ENCODE measurements at regions not wholly inside any gene's neighbourhood (a gene's known extent, or its start where the extent isn't known, plus 50 kb on each side); places are given as distances from the start of the nearest gene placed in this dataset.

DNA sequence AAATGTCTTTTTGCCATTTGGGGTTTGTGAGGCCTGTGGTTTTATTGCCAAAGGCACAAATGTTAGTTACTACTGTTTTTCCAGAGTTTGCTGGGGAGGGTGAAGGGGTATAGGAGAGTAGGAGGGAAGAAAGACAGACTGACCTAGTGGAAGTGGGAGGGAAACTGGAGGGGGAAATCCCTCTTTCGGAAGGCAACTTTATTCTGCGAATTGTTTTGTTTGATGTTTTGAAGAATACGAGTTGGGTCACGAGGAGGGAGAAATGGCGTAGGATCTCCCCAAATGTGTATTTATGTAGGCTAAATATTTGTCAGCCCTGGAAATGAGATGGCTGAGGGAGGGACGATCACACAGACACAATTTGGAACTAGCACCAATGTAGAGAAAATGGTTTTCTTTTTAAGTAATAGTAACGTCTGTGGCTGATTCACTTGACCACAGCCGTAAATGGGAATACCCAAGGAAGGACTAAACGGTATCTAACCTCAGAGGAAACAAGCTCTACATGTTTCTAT is 172.3 kb downstream of the ICOS start:
- DNase-seq (ENCODE audit: low read depth): no peak

DNA sequence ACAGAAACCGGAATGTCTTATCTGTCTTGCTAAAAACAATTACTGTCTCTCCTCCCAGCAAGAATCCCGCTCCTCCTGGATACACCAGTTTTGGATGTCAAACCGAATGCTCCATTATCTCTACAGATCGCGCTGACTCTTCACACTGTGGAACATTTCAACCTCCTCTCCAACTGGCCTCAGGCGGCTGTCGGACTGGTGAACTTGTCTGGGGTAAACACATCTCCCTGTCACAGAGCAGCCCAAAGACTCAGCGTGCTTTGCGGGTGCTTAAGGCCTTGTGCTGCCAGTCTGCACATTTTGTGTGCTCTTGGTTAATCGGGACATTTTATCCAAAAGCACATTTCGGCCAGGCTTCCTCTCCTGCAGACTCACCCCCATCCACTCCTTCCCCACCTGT is 173.1 kb downstream of the ICOS start:
- no peak for DNase-seq (ENCODE audit: low read depth)

DNA sequence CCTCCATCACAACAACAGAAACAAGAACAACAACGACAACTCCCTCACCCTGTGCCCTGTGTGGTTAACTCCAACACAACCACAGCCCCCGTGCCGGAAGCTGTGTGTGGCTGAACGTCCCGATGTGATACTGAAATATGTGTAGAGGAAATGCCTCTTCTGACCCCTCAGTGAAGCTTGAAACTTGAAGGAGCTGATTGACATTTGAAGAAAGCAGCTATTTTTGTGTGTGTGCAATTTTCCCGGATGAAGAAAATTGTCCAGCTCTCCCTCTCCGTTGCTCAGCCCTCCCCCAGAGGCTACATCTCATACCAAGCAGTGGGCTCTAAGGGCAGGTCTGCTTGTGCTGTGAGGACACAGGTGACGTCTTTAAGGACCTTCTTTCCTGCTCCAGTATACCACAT is 173.8 kb downstream of the ICOS start:
- peak; percentile 50 for DNase-seq (ENCODE audit: low read depth)

DNA sequence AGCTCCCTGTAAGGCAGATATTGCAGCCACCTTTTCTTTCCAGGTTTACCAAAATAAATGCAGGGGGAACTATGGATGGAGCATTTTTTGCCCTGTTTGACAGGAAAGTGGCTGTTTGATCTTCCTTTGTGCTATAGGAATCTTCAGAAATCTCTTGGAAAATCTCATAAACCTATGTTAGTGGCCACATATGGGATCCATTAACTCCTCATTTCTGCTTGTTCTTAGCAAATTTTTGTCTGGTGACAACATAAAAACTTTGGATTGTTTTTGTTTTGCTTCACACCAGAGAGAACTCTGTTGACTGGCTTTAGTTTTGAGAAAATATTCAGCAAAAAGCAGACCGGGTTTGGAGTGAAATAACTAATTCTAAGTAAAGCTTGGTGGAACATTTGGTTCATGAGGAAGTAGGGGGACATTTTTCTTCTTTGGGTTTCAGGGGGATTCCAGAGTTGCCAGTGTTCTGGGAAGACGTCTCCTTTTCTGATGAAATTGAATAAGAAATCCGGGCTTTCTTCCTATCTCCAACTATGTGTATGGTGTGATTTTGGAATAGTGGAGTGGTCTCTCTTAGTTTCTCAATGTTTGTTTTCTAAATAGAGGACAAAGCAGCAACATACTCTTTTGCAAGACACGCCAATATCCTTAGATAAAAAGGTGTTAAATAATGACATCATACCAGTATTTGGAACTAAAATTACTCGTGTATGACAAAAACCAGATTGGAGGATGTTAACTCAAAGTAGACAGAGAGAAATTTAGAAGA is 174.4 kb downstream of the ICOS start:
- DNase-seq (ENCODE audit: low read depth): no peak

DNA sequence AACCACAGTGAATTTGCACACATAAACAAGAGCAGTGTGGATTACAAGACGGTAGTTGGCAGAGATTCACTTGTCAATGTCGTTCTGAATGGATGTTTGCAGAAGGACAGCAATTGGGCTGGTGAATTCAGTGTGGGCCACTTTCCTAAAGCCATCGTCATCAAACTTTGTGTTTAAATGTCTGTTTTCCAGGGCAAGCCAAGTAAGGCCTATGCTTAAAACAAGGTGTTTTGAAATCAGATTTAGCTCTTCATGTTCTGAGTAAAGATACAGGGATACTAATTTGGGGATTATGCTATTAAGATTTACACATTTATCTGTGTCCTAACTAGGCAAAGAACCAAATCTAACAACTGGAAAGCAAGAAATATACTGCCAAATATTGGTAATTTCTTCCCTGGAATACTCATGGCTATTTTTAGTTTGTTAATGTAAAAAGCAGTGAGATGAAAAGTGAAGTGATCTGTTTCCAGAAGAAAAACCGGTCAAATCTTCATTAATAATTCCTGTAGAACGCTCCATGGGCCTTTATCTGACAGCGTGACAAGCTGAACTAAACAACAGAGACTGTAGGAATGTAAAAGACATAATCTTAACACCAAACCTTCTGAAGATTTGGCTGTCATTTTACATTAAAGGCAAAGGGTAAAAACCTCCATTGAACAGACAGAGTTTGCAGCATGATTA is 175.7 kb downstream of the ICOS start:
- no peak for DNase-seq (ENCODE audit: low read depth)

DNA sequence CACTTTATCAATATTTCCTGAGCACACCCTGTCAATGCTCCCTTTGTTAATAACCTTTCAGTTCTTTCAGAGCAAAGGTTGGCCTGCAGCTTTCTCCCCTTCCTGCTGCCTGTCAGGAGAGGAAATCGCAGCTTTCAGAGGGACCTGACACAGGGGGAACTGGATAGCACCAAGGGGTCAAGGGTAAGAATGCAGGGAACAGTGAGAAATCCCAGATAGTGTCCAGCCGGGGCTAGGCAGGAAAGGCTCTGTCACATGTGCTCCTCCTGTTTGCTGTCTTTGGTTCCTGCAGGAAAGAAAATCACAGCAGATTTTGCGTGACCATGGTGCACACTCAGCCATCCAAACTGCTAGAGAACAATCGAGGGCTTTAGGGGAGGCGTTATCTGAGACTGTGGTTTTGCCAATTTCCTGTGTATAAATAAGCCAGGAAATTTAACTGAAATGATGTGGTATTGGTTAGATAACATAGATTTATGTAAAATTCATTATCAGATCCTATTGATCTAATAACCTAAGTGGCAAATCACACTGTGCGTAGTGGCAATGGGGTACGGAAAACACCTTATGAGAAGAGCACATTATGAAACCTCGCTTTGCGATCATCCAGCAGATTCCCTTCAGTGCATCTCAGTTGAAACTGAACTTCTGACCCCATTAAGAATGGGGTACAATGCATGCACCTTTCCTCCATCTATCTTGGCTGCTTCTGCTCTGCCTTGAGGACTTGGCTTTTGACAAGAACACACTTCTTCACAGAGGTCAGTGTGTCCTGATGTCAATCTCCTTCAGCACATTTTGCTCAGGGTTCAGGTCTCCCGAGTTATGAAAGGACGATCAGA is 178.0 kb downstream of the ICOS start:
- DNase-seq (ENCODE audit: low read depth): no peak

DNA sequence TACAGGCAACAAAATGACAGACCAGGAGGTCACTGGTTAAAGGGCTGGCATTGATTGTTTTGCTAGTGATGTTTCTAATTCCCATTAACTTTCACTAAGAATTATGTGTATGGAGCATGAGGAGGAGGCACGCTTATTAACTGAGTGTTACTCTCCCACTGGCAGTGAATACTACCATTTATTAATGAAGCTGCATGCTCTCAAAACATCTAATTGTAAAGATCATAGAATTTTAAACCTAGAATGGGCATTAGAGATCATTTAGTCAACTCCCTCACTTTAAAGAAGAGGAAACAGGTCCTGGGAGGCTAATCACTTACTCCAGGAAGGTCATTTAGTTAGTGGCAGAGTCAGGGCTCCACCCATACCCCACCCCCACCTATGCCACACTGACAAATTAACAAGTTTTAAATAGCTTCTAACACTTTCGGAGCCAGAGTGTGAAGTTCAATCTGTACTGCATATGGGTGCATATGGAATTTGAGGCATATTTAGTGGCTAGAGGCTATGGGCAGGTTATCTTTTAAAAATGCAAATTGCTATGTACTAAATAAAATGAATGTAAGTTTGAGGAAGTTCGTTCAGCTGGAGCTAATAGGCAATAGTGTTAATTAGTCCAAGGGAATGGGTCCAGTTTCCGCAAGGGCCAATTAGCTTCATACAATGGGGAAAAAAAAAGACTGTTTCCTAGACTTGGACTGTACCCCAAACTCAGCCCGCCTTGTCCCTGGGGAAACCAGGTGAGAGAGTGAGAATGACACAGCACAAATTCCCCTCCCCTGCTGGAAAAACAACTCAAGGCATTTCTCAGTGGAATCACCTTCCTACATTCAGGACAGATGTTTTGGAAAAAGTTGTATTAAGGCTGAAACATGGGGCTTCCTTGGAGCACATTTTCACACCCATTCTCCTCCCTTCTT is 178.8 kb downstream of the ICOS start:
- no peak for DNase-seq (ENCODE audit: low read depth)

DNA sequence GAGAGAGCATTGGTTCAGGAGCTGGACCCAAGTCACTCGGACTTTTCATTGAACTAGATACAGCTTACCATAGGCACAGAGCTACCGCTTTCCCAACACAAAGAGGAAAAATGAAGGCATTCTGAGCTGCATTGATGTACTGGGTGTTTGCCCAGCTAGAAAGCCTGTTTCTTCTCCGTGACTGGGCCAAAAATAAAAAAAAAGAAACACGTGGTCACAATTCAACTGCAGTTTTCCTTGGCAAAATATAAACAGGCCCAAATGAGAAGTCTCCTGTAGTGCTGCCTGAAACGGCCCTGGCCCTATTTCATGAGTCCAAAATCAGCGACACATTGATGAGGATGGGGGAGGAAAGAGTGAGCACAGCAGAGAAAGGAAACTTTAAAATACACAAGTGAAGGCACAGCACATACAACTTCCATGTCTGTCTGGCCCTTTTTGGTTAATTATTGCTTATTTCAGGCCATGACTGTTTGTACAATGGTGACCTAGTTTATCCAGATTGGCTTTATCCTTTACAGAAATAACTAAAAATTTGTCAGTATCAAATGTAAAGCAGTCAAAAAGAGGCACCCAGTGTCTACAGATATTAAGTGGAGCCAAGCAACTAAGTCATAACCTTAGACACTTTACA is 179.7 kb downstream of the ICOS start:
- DNase-seq (ENCODE audit: low read depth): no peak

DNA sequence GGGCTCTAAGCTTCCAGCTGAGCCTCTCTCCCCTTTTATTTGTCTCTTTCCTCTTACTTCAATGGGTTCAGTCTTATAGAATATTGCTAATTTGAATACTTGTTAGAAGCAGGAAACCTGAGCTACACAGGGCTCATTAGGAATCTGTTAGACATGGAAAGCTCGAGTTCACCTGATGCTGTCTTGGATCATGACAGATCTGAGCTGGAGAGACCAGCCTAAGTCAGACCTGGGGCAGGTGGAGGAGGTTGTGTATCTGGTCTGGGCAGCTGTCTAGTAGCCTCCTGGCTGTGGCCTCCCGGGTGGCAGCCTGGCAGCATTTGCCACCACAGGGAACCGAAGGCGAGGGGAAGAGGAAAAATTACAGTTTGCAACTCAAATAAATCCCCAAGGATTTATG is 185.9 kb downstream of the ICOS start:
- no peak for DNase-seq (ENCODE audit: low read depth)

DNA sequence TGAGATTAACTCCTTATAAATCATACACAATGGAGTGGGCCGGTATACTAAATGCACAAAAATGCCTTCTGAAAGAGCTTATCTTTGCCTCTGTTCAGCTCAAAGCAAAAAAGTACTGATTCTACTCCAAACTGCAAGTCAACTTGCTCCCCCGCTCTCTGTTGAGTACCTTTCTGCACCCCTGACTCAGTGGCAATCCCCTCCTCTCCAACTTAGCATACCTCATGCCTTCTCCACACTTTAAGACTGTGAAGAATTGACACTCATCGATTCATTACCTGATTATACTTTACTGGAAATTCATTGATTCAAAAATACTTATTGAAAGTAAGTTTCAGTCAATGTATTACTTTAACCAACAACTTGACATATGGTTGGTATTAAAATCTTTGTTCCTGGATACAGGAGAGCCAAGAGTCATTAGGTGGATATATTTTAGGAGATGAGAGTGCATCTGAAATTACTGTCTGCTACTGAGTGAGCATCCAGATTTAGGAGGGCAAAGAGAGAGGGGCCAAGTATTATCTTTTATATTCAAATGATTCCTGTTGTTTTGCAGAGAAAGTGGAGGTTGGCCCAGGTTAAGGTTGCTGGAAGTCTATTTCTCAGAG is 187.7 kb downstream of the ICOS start:
- no peak for DNase-seq (ENCODE audit: low read depth)

DNA sequence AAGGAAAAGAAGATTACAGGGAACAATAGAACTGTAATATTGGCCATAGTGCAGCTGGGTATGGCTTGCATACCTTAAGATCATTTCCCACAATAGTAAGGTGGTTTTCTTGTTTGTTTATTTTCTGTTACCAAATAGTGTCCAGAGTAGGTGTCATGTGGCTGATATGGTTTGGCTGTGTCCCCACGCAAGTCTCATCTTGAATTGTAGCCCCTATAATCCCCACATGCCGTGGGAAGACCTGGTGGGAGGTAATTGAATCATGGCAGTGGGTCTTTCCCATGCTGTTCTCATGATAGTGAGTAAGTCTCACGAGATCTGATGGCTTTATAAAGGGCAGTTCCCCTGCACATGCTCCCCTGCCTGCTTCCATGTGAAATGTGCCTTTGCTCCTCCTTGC is 190.1 kb downstream of the ICOS start:
- no peak for DNase-seq (ENCODE audit: low read depth)

DNA sequence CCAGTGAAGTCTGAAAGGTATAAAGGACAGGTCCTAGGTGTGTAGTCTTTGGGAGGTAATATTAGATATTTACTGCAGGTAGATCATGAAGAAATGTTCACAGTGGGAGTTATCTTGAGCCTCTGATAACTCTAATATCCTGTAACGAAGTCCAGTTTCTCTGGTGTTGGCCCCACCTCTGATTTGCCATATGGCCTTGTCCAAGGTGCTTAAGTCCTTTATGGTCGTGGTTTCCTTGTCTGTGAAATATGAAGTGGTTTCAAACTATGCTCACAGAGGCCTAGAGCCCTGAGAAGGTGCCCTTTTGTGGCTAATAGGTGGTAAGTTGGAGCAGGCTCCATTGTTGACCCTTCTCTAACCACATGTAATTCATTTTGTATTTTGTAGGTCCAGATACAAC is 190.7 kb downstream of the ICOS start:
- DNase-seq (ENCODE audit: low read depth): peak; percentile 12

DNA sequence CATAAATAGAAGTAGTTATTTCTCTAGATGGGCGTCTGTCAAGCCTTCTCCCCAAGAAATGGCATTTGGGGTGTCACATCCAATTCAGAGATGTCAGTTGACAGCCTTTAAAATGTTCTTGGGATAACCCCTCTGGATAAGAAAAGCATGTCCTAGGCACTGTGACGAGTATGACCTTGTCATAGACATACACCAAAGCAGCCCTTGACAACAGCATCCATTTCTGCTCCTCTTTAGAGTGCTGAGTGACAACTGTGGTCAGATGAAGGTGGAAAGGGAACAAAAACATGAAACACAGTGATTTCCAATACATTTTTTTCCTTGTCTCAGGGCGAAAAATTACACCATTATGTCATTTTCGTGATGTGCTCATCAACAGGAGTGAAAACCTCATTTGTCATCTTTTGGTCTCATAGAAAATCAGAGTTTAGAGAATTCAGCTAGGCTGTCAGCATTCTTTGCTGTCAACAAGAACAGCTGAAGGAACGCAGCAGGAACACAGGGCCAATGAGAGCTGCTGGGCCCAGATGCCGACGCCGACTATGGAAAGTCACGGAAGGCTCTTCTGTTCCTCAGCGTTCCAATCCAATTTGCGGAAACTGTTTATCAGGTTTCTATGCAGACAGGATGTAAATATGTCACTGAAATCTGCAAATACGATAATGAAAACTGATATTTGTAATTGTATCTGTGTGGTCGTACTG is 193.2 kb downstream of the ICOS start:
- DNase-seq (ENCODE audit: low read depth): no peak

DNA sequence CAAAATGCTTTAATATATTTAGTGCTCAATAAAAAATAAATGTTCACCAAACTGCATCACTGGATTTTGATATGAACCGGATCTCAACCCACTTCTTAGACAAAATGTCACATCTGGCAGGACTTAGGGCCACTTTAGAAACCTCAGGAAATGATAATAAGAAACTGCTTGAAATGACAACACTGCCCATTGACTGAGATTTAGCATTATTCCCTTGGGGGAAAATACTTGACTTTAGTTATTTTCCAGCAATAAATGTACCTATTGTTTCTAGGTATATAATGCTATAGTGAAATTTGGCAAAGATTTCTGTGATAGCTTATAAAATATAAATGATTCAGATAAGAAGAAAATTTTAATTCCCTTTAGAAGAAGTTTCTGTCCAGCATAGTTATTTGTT is 195.1 kb downstream of the ICOS start:
- no peak for DNase-seq (ENCODE audit: low read depth)

DNA sequence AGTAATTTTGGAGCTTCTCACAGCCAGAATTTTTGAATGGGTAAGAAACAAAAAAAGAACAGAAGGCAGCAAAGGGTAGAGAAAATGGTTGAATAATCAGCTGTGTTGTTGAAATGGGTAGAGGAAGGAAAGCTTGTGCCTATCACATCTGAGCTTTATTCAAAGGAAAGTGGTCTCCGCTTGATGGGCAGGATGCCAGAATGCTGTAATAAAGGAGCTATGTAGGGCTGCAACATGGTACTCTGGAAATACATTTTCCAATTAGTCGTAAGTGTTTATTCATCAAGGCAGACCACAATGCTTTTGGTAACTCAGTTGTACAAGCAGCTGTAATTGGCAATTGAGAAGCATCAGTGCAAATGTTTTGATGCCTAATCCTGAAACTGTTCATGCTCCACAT is 196.9 kb downstream of the ICOS start:
- no peak for DNase-seq (ENCODE audit: low read depth)

DNA sequence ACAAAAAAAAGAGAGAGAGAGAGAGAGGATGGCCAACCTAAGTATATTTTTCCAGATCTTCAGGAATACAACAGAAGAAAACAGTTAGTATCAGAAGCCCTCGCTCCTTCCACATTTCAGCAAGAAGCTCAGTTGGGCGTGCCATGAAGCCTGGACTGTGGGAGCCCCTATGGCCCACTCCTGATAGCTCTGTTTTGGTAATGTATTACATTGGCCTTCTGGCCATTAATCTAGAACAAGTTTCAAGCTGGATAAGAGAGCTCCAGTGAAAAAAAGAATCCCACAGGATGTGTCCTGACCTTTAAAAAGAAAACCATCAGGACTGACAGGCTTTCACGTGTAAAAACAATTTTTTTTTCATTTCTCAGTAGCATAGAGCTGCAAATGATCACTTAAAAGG is 197.9 kb downstream of the ICOS start:
- DNase-seq (ENCODE audit: low read depth): no peak

DNA sequence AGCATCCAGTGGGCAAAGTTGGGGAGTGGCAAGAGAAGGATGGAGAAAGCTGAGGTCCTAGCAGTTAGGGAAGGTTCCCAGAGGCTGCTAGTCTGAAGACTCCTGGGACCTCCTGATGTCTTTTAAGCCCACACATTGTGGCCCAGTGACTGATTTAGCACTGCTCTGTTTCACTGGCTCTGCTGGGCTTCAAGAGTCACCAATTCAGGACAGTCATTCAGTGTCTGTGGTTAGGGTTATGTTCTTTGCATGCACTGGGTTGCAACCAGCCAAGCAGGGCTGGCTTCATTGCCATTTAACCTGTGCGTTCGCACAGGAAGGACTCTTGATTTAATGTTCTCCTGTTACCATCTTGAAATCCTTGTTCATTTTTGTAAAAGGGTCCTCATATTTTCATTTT is 199.2 kb downstream of the ICOS start:
- no peak for DNase-seq (ENCODE audit: low read depth)

DNA sequence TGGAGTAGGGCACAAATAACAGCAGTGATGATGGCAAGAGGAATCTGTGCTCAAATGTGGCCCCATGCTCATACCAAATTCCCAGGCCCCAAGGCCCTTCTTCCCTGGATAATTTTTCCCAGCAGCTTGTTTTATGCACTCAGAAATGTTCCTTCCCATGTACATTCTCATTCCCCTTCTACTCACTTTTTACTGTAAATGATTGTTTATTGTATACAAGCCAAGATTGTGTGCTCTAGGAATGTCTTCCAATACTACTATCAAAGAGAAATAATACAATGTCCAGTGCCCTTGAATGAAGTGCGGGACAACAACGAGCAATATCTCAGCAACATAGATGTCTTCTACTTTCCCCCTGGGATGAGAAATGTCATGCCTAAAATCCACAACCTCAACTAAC is 201.6 kb downstream of the ICOS start:
- DNase-seq (ENCODE audit: low read depth): no peak

DNA sequence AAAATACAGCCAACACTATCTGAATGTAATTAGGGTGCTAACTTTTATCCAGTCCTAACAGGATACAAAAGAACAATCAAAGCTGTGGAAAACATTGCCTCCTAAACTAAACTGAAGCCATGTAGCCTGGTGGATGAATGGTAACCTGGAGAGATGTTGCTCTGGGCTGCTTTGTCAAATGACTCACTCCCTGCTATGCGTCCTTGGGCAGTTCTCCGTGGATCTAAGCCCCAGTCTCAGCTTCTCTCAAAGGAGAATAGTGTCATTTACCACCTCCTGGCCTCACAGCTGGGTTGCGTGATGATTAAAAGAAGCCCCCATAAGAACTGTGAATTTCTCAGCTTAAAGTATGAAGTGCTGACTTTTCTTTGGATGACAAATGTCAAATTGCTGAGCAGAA is 203.7 kb downstream of the ICOS start:
- DNase-seq (ENCODE audit: low read depth): no peak
